ENCODE measurements at regions not wholly inside any gene's neighbourhood (a gene's known extent, or its start where the extent isn't known, plus 50 kb on each side); places are given as distances from the start of the nearest gene placed in this dataset.
"Not testable (repeated sequence)": the region's sequence is repeated elsewhere in the genome, so short reads cannot be mapped to it uniquely, and the experiment has no call there.

DNA sequence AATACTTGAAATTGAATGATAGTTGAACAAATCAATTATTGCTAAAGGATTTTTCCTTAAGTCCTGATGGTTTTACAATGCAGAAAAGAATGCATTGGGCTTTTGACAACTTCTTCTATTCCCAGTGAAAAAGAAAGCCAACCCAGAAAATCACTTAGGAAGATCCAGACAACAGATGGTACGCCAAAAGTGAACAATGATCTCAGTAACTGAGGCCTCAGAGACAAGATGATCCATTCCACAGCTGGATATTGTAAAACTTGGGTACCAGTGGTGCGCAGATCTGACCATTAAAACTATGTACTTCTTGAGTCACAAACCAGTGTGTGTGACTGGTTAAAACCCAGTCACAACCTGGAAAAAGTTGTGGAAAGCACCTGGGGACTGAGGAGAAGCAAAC lies 173.5 kb downstream of the ETAA1 start:
- no peak for DNase-seq (ENCODE audit: low read depth)

DNA sequence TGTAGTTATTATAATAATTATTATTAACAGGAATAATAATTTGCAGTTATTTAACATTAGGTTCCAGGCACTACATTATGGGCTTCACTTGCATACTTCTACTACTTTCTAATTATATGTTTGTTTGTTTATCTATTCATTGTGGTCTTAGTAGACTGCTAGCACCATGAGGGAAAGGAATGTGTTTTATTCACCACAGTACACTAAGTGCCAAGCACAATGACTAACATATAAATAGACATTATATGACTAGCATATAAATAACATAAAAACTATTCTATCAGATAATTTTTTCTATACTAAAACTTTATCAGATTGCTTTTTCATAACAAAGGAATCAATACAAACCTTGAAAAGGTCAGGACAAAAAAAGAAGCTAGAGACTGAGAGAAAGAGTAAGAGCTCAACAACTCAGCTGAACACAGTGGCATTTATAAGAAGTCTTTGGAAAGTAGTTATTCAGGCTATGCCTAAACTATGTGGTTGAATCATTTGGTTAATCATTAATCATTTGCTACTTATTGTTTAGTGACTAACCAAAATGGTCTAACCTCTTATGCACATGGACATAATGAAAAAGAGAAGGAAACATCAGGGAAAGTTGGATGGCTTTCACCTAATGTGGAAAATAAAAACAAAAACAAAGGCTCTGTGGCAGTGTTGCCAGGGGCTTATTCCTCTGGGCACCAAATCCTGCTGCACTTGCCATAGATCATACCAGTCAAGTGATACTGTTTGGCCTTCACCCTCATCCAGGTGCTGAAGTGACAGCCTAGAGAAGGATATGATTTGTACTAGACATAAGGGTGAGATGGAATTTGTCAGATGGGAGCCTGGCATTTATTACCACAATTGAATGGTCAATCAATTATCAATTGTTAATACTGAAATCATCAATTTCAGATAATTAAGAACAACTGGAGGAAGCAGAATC lies 174.9 kb downstream of the ETAA1 start:
- DNase-seq (ENCODE audit: low read depth) = peak; percentile 37

DNA sequence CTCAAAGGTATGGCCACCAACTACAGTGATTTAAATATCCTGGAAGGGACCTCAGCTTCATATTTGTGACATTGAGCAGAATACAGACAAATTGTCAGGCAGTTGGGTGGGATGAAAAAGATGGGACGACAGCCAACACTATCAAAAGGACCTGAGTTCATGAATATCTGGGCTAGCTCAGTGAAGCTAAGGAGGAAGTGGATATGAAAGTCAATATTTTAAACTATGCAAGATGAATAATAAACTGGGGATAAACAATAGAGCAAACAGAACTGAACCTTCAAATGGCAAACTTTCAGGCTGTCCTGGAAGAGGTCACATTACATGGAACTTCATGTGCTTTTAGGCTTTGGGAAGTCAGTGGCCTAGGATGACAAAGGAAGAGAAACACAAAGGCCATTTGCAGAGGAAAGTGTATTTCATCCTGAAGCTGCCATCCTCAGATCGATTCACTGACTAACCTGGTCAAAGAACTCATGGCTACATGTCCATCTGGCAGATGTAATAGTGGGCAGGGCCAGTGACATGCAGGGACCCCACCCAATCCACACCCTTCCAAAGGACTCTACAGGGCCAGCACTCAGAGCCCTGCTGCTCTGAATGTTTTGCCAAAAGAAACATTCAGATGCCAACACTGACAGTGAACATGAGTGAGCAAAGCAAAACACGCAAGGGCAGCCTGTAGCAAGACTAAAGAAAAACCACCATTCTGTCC lies 175.7 kb downstream of the ETAA1 start:
- DNase-seq (ENCODE audit: low read depth) = peak; percentile 31

DNA sequence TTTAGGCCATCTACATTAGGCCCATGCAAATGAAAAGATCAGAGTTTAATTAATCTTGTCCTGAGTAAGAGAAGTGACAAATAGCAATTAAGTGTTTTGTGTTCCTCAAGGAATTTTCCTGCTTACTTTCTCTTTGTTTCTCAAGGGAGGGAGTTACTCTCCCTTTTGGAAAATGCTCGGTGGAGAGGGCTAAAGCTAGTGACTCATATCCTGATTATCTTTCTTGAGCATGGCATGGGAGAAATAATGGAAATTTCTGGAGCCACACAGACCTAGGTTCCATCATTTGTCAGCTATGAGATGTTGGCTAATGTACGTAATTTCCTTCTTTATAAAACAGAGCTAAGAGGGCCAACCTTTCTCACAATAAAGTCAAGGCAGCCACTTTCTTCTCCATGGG lies 177.1 kb downstream of the ETAA1 start:
- peak; percentile 69 for DNase-seq (ENCODE audit: low read depth)

DNA sequence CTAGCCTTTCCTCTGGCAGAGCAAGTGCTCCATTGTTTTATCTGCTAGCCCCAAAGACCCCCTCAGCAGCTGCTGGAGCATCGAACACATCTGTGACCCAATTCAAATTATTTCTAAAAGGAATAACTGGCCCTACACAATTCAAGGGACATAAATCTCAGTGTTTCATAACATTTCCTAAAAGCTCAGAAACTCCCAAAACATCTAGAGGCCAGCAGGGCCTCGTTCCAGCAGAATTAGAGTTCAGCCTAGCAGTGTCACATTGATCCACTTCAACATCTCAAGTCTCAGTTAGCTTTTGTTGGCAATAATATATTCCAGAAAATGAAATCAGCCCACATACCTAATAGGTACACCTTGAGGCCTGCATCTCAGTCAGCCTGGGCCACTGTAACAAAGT lies 179.1 kb downstream of the ETAA1 start:
- DNase-seq (ENCODE audit: low read depth) = no peak

DNA sequence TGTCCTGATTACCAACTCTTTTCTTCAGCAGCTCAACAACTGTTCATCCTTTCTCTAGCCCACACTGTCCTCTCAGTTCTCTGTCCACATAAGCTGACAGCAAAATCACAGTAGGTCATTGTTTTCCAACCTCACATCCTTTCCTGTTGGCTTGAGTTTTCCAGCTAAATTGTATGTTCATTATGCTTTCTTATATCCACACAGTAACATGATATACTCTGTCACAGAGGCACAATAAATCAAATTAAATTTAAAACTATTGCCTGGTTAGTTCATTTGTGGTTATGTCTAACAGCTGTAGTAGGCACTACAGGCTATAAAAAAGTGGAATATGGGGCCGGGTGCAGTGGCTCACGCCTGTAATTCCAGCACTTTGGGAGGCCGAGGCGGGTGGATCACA lies 179.9 kb downstream of the ETAA1 start:
- peak; percentile 50 for DNase-seq (ENCODE audit: low read depth)

DNA sequence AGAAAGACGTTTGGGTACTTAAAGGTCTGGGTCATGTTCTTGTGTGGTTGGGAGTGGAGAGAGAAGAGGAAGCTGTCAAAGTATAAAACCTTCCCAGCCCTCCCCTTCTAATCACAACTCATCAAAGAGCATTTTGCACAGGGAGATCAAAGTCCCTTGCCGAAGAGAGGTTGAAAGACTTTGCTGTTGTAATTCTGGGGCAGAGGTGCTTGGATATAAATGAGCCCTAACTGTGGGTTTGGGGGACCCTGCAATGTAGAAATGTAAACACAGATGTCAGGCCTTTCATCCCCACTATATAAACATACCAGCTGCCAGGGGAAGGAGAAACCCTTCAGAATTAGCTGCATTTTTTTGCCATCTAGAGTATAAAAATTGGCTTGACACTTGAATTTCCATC lies 182.1 kb downstream of the ETAA1 start:
- DNase-seq (ENCODE audit: low read depth) = no peak

DNA sequence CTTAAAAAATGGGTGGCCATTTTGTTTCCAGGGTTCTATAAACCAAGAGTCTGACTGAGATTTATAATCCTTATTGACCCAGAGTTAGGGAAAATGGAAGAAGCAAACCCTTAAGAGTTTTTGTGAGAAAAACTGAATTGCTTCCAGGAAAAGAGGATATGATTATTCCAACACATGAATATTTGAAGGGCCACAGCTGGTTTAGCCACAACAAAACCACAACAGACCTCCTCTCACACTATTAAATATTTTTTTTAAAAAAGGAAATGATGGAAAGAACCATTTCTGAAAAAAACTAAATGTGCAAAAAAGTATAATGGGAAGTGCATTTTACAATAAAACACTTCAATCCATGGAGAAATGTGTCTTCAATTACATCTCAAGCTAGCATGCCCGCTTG lies 182.7 kb downstream of the ETAA1 start:
- DNase-seq (ENCODE audit: low read depth) = peak; percentile 52

DNA sequence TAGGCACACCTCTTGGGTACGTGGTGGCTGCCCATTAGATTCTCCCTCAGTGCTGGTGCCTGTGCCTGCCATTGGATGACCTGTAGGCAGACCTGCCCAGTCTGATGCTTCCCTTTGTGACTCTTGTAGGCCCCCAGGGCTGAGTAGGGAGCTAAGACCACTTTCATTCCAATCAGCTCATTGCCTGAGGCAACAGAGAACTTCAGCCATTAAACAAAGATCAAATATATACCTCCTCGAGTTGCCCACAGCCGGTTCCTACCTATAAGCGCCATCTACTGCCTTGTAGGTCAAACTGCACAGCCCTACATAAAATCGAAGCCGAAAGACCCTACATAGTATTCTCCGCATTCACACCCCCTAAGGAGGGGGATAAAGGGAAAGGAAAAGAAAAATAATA lies 184.6 kb downstream of the ETAA1 start:
- no peak for DNase-seq (ENCODE audit: low read depth)

DNA sequence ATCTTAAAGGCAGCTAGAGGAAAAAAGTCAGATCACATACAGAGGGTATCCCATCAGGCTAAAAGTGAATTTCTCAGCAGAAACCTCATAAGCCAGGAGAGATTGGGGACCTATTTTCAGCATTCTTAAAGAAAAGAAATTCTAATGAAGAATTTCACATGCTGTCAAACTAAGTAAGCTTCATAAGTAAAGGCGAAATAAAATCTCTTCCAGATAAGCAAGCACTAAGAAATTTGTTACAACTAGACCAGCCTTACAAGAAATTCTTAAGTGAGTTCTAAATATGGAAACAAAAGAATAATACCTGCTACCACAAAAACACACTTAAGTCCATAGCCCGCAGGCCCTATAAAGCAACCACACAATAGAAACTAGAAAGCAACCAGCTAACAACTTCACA lies 186.1 kb downstream of the ETAA1 start:
- no peak for DNase-seq (ENCODE audit: low read depth)

DNA sequence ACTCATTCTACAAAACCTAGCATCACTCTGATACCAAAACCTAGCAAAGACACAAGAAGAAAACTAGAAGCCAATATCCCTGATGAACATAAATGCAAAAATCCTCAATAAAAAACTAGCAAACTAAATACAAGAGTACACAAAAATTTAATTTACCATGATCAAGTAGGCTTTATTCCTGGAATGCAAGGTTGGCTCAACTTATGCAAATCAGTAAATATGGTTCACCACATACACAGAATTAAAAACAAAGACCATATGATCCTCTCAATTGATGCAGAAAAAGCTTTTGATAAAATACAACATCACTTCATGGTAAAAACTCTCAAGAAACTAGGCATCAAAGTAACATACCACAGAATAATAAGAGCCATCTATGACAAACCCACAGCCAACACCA lies 188.3 kb downstream of the ETAA1 start:
- no peak for DNase-seq (ENCODE audit: low read depth)

DNA sequence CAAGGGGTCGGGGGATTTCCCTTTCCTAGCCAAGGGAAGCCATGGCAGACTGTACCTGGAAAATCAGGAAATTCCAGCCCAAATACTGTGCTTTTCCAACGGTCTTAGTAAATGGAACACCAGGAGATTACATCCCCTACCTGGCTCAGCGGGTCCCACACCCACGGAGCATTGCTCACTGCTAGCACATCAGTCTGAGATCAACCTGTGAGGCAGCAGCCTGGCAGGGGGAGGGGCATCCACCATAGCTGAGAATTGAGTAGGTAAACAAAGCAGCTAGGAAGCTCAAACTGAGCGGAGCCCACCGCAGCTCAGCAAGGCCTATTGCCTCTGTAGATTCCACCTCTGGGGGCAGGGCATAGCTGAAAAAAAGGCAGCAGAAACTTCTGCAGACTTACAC lies 192.0 kb downstream of the ETAA1 start:
- DNase-seq (ENCODE audit: low read depth) = not testable (repeated sequence)

DNA sequence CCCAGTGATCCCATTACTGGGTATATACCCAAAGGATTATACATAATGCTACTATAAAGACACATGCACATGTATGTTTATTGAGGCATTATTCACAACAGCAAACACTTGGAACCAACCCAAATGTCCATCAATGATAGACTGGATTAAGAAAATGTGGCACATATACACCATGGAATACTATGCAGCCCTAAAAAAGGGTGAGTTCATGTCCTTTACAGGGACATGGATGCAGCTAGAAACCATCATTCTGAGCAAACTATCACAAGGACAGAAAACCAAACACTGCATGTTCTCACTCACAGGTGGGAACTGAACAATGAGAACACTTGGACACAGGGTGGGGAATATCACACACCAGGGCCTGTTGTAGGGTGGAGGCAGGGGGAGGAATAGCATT lies 197.4 kb downstream of the ETAA1 start:
- not testable (repeated sequence) for DNase-seq (ENCODE audit: low read depth)

DNA sequence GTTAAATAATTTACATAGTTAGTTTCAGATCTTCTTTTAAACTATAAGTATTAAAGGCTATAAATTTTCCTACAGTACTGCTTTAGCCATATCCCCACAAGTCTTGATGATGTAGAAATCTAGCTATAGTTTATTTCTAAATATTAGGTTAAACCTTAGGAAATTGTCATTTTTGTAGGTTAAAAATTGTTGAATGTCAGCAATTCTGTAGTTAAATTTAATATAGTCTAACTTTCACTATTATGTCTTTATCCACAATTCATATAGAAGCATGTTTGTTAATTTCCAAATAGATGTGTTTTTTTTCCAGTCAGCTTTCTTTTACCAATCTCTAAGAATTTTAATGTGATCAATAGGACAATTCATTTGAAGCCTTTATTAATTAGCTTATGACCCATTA lies 199.7 kb downstream of the ETAA1 start:
- no peak for DNase-seq (ENCODE audit: low read depth)

DNA sequence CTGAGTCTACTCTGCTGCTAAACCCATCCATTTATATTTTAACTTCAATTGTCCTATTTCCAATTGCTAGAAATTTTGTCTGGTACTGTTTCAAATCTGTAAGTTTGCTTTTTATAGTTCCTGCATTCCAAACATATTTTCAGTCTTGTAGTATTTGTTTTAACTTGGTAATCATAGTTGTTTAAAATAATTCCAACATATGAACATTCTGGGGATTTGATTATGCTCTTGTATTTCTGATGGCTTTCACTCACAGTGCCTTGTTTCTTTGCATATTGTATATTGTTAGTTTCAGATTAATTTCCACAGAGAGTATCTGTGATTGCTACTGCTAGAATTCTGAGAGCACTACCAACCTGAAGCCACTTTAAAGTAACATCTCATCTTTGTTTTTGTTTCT lies 202.4 kb downstream of the ETAA1 start:
- peak; percentile 3 for DNase-seq (ENCODE audit: low read depth)

DNA sequence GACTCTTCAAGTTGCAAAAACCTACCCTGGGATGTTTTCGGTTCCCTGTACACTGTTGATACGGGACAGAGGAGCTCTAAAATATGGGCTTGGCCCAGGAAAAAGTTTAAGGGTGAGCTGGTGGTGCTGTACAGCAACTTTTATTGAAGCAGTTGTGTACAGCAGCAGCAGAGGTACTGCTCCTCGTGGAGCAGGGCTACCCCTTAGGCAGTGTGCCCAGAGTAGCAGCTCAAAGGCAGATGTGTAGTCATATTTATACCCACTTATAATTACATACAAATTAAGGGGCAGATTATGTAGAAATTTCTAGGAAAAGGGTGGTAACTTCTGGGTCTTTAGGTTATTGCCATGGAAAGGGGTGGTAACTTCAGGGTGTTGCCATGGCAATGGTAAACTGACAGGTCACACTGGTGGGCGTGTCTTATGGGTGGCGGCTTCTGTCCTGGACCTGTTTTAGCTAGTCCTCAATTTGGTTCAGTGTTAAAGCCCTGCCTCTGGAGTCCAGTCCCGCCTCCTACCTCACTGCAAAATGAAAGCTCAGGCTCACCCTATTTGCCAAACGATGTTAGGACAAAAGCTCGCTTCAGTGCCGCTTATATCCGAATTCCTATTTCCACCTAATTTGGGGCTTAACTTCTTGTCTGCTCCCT lies 203.2 kb downstream of the ETAA1 start:
- peak; percentile 20 for DNase-seq (ENCODE audit: low read depth)

DNA sequence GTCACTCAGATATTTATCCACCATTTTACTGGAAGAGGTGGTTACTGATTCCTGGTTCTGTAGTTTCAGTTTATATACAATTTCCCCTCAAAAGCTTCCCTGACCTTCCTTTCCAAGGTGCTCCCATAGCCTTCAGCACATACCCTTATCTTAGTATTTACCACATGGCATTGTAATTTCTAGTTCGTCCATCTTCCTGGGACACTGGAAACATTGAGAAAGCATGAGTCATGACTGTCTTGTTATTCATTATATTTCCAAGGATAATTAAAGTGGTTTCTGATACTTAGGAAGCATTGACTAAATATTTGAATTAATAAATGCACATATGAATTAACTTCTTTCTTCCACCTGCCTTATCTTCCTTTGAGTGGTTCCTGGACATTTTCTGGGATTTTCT lies 203.8 kb downstream of the ETAA1 start:
- peak; percentile 64 for DNase-seq (ENCODE audit: low read depth)

DNA sequence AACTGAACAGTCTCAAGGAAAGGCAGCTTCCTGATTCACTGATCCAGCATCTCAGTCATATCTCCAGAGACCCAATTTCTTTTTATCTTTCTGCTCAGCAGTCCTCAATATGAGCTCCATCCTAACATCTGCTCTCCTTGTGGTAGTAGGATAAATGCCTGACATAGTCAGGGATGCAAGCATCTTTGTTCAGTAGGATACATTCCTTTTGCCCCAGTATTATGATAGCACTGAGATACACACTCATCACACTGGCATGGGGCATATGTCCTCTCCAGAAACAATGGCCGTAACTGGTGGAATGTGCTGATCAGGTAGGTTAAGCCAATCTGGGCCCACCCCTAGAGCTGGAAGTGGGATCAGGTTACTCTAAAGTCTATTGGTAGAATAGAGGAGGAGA lies 207.2 kb downstream of the ETAA1 start:
- peak; percentile 58 for DNase-seq (ENCODE audit: low read depth)

DNA sequence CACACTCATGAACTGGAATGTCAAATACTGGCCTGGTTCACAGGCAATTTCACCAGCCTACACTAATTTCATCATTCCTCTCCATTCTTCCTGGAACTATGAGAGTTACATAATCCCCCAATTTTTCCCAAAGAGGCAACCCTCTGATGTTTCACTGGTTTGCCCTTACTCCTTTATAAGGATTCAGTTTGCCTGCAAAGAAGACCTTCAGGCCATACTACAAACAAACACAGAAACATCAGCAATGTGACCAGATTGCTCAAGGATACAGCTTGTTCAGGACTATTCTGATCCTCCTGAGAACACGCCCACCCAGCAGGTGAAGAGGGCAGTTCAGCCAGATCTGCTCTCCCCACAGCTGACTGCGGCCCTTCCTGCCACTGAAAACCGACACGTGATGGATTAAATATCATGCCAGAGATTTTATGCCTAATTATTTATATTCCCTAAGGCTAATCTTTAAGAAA lies 215.5 kb downstream of the ETAA1 start:
- peak; percentile 21 for DNase-seq (ENCODE audit: low read depth)

DNA sequence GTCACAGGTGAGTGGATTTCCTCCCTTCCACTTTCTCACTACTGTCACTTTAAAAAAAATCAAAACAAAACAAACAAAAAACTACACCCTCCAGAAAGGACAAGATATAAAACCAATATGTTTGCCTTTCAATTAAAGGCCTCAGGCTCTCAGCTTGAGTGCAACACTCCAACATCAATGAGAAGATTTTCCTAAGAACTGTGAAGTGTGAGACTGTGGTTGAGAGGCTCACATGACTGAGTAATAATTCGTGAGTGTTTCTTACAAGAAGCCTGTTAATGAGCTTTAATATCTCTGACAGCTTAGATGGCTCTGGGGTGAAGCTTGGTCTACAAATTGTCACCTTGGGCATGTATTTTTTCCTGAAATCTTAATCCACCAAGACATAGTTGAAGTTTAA lies 216.1 kb downstream of the ETAA1 start:
- DNase-seq (ENCODE audit: low read depth) = no peak

DNA sequence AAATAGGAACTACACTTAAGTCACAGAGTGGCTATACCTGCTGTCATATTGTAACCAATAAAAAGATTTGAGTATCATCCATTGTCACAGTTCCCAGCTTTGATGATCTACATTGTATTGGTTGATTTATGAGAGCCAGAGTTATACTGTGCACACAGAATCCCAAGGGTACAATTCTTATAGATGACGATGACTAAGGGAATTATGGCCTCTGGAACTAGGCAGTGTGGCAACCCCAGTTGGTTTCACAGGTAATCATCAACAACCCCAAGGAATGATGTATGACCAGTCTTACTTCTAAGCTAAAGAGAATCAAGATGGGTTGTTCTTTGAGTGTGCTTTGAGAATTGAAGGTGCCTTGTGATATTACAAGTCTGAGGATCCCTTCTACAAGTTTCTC lies 217.3 kb downstream of the ETAA1 start:
- DNase-seq (ENCODE audit: low read depth) = no peak

DNA sequence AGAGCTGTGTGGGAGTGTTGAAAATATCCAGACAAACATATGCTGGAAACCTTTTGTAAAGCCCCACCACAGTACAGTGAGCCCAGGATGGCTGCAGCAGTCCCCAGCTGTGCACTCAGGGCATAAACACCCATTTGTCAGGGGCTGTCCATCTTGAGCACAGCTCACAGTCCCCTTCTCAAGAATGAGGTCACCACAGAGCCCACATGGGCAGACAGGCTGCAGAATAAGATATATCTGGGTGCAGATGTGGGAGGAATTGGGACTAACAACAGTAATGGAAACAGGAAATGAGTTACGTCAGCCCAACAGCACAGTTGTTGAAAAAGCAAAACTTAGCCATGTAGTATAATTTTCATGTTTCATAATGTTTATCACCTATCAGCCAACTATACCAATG lies 219.6 kb downstream of the ETAA1 start:
- peak; percentile 42 for DNase-seq (ENCODE audit: low read depth)

Data from LHCN-M2 (cell line).